Left kidney (tissue), 1 donor: ENCODE measurements at regions not wholly inside any gene's neighbourhood (a gene's known extent, or its start where the extent isn't known, plus 50 kb on each side); places are given as distances from the start of the nearest gene placed in this dataset.
"Not testable (repeated sequence)": the region's sequence is repeated elsewhere in the genome, so short reads cannot be mapped to it uniquely, and the experiment has no call there.

Source experiments
- DNase-seq: peaks from one replicate; pipeline ENCODE4 v3.0.0-alpha.2; 2013

GRCh38 chr20:22951966-22952365, 83.1 kb upstream of the SSTR4 start:
- DNase-seq = no peak

DNA sequence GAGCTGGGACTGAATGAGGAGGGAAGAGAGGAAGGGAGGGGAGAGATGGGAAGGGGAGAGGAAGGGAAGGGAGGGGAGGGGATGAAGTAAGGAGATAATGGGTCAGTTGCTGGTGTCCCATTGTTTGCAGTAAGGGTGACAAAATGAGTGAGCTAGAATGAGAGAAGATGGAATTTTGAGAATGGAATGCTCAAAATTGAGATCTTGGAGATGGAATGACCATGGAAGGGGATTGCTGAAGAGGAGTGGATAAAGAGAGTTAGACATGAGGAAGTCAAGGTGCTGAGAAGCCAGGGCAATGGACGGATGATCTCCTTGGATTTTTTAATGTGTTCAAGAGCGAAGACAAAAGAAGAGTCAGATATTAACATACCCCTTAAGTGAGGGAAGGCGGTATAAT, 80.5 kb upstream of the SSTR4 start:
- DNase-seq = no peak

- DNase-seq = no peak
These were observed 76.7 kb upstream of the SSTR4 start for GRCh38 chr20:22958390-22958789.

DNA sequence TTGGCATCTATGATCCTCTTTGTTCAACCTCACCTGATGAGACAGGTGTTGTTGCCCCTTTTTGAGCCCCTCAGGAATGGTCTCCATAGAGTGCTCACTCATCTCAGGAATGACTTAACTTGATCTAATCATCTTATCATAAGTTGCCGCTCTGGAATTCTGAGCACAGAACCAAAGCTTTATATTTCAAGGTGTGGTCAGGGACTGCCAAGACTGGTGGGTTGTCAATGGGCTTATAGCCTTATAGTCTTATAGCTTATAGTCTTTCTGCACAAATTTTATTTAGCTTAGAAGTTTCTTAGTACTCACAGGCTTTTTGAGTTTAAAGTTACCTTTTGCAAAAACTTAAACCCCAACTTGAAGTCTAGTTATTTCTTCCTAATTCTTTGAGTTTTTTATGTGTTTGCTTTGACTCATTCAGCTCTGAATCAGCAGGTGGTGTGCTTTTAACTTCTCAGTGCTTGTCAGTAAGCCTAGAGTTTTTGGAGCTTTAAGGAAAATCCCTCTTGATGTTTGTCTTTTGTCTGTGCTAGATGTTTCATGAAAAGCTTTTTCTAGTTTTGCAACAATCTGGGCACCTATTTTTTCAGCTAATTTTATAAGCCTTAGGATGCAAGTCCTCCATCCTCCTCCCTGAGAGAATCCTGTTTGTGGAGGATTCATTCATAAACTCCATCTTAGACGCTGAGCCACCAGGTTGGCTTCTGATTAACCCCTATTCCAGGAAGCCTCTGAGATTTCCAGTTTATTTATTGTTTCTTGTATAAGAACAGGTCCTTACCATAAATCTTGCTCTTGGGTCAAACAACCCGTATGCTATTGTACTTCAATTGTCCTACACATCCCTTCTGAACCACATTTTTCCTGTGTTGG, 72.3 kb upstream of the SSTR4 start:
- no peak for DNase-seq

DNA sequence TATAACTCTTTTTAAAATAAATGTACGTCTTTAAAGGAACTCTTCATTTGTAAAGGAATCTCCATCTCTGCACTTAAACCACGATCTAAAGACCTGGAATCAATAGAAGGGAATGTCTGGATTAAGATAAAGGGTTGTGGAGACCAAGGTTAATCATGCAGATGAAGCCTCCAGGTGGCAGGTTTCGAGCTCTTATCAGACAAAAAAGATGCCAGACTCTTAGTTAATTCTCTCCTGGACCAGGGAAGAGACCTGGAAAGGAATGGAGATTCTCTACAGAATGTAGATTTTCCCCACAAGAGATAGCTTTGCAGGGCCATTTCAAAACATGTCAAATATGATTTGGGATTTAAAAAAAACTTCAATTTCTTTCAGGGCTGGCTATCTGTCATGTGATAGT, 71.5 kb upstream of the SSTR4 start:
- no peak for DNase-seq

DNA sequence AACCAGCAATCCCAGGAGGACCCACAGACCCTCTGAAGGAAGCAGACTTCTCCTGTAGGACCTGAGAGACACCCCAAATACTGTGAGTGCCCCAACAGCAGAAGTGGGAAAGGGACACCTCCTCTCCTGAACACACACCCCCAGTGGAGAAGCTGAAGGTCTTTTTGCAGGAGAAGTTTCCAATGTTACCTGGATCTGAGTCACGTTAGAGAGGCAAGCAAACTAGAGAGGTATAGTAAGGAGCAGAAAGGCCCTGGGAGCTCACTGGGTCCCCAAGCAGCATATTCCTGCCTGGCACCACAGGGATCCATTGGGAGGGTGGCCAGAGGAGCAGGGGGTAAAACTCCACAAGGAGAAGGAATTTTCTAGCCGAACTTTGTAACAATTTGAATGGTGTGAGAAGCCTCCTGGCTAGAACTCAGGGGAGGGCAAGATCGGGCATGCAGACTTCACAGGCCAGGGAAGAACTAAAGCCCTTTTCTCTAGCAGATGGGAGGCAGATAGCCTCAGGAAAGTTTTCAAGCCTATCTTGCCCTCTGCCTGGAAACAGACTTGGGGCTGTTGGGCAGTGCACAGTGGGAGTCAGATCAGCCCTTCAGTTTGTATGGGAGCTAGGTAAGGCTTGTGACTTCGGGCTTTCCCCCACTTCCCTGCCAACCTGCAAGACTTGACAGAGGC, 68.2 kb upstream of the SSTR4 start:
- DNase-seq = no peak

- DNase-seq = not testable (repeated sequence)
These were observed 67.4 kb upstream of the SSTR4 start for GRCh38 chr20:22967706-22968105.

GRCh38 chr20:22969031-22969430, 66.1 kb upstream of the SSTR4 start:
- not testable (repeated sequence) for DNase-seq

DNA sequence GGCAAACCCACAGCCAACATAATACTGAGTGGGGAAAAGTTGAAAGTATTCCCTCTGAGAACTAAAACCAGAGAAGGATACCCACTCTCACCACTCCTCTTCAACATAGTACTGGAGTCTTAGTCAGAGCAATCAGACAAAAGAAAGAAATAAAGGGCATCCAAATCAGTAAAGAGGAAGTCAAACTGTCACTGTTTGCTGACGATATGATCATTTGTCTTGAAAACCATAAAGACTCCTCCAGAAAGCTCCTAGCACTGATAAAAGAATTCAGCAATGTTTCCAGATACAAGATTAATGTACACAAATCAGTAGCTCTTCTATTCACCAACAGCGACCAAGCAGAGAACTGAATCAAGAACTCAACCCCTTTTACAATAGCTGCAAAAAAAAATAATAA, 64.0 kb upstream of the SSTR4 start:
- not testable (repeated sequence) for DNase-seq

DNA sequence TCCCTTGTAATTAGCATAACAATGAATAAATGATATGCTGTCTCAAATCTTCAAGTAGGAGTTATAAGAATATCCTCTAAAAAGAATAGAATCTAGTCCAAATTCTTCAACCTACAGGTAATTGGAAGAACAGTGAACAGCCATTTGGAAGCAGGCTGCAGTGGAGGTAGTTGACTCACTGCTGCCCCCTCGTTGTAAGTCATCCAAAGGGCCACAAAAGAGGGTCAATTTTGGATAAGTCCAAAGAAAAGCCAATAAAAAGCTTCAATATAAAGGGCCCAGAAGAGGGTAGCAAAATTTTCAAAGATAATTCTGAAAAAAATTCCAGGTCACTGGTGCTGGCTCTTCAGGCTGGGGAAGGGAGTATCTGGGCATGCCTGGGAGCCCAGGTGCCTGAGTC, 60.8 kb upstream of the SSTR4 start:
- no peak for DNase-seq

- DNase-seq = no peak
These were observed 57.9 kb upstream of the SSTR4 start for GRCh38 chr20:22977047-22977785.

GRCh38 chr20:22984008-22984407, 51.1 kb upstream of the SSTR4 start:
- DNase-seq = no peak

GRCh38 chr20:22984606-22985005, 50.5 kb upstream of the SSTR4 start:
- DNase-seq = no peak

- no peak for DNase-seq
These were observed 49.8 kb upstream of the SSTR4 start for GRCh38 chr20:22985239-22985778.
